ENCODE measurements at regions not wholly inside any gene's neighbourhood (a gene's known extent, or its start where the extent isn't known, plus 50 kb on each side); places are given as distances from the start of the nearest gene placed in this dataset.

GRCh38 chr13:83219832-83220231 lies 662.4 kb downstream of the SLITRK1 start:
- no peak for DNase-seq (ENCODE audit: low spot score)

GRCh38 chr13:83216479-83217245 lies 665.6 kb downstream of the SLITRK1 start:
- DNase-seq (ENCODE audit: low spot score) = no peak

GRCh38 chr13:83215627-83216026 lies 666.6 kb downstream of the SLITRK1 start:
- DNase-seq (ENCODE audit: low spot score) = no peak

- no peak for DNase-seq (ENCODE audit: low spot score)
Observed at GRCh38 chr13:83214452-83214851, 667.8 kb downstream of the SLITRK1 start.

GRCh38 chr13:83211301-83211700 lies 671.0 kb downstream of the SLITRK1 start:
- DNase-seq (ENCODE audit: low spot score) = no peak

GRCh38 chr13:83204886-83205285 lies 677.4 kb downstream of the SLITRK1 start:
- DNase-seq (ENCODE audit: low spot score) = no peak

- DNase-seq (ENCODE audit: low spot score) = no peak
Observed at GRCh38 chr13:83201506-83201905, 680.8 kb downstream of the SLITRK1 start.

- no peak for DNase-seq (ENCODE audit: low spot score)
Observed at GRCh38 chr13:83197316-83197715, 685.0 kb downstream of the SLITRK1 start.

GRCh38 chr13:83190020-83190419 lies 692.3 kb downstream of the SLITRK1 start:
- DNase-seq (ENCODE audit: low spot score) = no peak

- no peak for DNase-seq (ENCODE audit: low spot score)
Observed at GRCh38 chr13:83184819-83185218, 697.5 kb downstream of the SLITRK1 start.

GRCh38 chr13:83184150-83184475 lies 698.2 kb downstream of the SLITRK1 start:
- DNase-seq (ENCODE audit: low spot score) = no peak

GRCh38 chr13:83183439-83184149 lies 698.7 kb downstream of the SLITRK1 start:
- DNase-seq (ENCODE audit: low spot score) = no peak

- no peak for DNase-seq (ENCODE audit: low spot score)
Observed at GRCh38 chr13:83182845-83183244, 699.4 kb downstream of the SLITRK1 start.

GRCh38 chr13:83178008-83178407 lies 704.3 kb downstream of the SLITRK1 start:
- DNase-seq (ENCODE audit: low spot score) = no peak

- no peak for DNase-seq (ENCODE audit: low spot score)
Observed at GRCh38 chr13:83168590-83168989, 713.7 kb downstream of the SLITRK1 start.

GRCh38 chr13:83167203-83167602 lies 715.1 kb downstream of the SLITRK1 start:
- no peak for DNase-seq (ENCODE audit: low spot score)

- no peak for DNase-seq (ENCODE audit: low spot score)
Observed at GRCh38 chr13:83166550-83166949, 715.7 kb downstream of the SLITRK1 start.

- no peak for DNase-seq (ENCODE audit: low spot score)
Observed at GRCh38 chr13:83162493-83162892, 719.8 kb downstream of the SLITRK1 start.

GRCh38 chr13:83153848-83154247 lies 728.4 kb downstream of the SLITRK1 start:
- DNase-seq (ENCODE audit: low spot score) = no peak

- no peak for DNase-seq (ENCODE audit: low spot score)
Observed at GRCh38 chr13:83151308-83151660, 731.0 kb downstream of the SLITRK1 start.

GRCh38 chr13:83150616-83151307 lies 731.5 kb downstream of the SLITRK1 start:
- DNase-seq (ENCODE audit: low spot score) = no peak

- no peak for DNase-seq (ENCODE audit: low spot score)
Observed at GRCh38 chr13:83136660-83137059, 745.6 kb downstream of the SLITRK1 start.

GRCh38 chr13:83125791-83126190 lies 756.5 kb downstream of the SLITRK1 start:
- DNase-seq (ENCODE audit: low spot score) = no peak

All from H4 (cell line).